Activated T-helper 9 cell treated with anti-CD3 and anti-CD28 coated beads, Interleukin-2, amount 50 U/mL, for 16 hours (primary cell): ENCODE measurements at regions not wholly inside any gene's neighbourhood (a gene's known extent, or its start where the extent isn't known, plus 50 kb on each side); places are given as distances from the start of the nearest gene placed in this dataset.
"Not testable (repeated sequence)": the region's sequence is repeated elsewhere in the genome, so short reads cannot be mapped to it uniquely, and the experiment has no call there.

Experiments
- DNase-seq: peaks from one replicate; pipeline ENCODE4 v3.0.0-alpha.2; 2020; ENCODE audit warnings: low read depth

DNA sequence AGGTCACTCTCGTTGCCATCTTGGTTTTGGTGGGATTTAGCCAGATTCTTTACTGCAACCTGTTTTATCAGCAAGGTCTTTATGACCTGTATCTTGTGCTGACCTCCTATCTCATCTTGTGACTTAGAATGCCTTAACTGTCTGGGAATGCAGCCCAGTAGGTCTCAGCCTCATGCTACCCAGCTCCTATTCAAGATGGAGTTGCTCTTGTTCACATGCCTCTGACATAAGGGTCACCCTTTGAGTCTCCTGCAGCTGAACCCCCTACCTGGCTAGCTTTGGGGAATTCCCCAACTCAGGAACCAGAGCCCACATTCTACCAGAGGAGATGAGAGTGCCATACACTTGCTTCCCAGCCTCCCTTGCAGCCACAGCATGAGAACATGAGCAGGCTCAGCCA, 123.0 kb upstream of the ARHGEF3 start:
- not testable (repeated sequence) for DNase-seq

DNA sequence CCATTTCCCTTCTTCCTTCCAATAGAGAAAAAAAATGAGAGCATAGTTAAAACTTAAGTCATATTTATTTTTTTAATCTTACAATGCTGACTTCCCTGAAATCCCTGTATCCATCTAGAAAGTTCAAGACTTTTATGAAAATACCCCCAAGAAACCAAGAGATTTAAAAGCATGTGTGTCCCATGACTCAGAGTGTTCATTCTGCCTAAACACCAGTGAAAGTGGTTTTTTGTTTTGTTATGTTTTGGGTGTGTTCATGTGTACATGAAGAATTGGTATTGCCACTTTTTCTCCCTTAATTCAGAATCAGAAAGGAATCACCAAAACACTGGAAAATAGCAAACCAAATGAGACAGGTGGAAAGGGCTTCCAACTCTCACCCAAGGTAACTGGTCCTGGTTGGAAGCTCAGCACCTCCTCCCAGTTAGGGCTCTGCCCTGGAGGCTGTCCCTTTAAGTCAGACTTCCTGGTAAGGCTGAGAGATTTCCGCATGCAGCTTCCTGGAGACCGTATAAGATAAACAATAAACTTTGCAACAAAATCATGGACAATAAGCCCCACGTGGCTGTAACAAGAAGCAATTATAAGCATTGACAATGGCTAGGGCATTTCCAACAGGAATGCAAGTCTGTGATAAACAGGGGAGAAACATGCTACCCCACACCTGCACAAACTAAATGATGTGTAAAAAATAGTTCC, 121.9 kb upstream of the ARHGEF3 start:
- DNase-seq: peak; percentile 8

DNA sequence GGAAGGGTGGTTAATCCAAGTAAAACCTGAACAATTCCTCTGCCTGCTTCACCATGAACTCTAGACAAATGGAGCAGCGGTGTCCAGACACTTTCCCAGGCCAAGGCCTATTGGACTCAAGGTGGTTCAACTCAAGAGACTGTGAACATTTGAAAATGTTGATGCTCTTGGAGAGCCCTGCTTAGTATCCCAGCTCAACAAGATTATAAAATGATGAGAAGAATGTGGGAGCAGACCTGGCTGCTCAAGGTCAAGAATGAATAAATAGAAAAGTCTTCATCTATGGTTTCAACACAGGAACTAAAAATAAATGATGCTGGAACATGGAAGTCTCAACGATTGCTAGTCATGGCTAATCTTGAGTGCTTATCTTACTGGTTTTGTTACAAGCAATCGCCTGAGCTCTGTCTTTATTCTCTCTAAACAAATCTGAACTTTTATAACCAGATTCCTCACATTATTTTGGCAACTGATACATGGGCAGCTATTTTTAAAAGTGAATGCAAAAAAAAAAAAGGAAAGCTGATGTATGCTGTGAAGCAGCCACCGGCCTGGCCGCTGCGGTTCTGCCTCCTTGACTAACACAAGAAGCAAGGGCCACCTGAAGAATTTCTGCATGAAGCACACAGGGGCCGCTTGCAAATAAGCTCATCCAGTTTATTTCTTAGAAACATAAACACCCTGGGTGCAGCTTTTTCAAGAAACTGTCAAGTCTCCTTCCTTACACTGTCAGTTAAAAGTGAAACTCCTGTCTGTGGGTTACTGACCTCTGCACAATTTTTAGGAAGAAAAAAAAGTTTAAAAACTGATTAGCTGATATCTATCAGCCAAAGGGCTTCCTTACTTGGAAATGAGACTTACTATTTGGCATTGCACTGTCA, 120.1 kb upstream of the ARHGEF3 start:
- DNase-seq: no peak

- no peak for DNase-seq
Measured at GRCh38 chr3:56919797-56920195, 118.0 kb upstream of the ARHGEF3 start.

DNA sequence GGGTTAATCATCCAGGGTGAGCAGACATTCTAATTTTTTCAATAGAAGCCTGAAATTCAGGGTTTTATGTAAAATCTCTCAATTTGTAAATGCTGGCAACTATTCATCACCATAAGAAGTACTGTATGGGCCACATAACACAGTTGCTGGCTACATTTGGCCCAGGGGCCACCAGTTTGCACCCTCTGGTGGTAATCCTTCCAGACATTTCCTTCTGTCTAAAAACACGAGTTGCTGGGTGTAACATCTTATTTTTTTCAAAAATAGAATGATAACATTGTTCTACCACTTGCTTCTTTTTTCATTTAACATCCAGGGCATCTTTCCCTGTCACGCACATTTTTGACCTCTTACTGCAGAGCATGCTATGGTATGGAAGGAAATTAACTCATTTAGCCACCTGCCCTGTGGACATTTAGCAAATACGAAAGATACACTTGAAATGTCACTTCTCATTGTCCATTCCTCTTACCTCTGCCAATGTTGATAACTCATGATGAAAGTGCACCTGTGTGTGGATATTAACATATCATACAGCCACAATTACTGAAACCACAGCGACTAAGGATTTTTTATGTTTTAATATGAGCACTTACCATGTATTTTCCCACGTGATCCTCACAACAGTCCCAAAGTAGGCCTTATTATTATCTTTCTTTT, 117.5 kb upstream of the ARHGEF3 start:
- DNase-seq: no peak

- DNase-seq: peak; percentile 44
Measured at GRCh38 chr3:56918111-56918568, 116.4 kb upstream of the ARHGEF3 start.

DNA sequence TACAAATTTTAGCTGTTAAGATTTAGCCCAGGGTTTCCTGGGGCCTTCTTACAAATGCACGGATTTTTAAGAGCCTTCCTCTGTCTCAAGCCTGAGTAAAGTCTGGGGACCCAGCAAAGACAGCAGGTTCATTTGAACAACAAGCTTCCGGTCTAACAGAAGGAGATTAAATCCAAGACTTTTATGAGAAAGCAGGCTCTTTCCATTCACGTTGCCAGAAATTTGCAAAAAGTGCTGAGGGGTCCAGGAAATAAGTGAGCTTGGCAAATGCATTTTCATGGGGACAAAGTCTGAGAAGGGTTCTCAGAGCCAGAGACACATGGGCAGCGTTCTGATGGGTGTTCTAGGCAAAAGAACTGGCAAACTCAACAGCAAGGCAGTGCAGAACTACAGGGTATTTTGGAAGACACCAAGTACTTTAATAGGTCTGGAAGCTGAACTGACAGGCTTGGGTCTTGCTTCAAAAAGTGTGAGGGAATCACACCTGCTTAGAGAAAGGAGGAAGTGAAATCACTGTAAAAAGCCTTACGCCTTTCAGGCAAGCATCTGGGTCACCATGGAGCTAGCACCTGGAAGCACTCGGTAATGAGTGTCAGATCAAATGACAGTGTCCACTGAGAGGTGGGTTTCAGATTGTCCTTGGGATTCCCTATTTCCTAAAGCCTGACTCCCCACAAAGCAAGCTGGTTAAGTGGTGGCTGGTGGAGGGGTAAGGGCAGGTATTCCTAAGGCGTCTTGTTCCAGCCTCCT, 115.8 kb upstream of the ARHGEF3 start:
- DNase-seq: no peak

- no peak for DNase-seq
Measured at GRCh38 chr3:56916716-56917360, 115.1 kb upstream of the ARHGEF3 start.

DNA sequence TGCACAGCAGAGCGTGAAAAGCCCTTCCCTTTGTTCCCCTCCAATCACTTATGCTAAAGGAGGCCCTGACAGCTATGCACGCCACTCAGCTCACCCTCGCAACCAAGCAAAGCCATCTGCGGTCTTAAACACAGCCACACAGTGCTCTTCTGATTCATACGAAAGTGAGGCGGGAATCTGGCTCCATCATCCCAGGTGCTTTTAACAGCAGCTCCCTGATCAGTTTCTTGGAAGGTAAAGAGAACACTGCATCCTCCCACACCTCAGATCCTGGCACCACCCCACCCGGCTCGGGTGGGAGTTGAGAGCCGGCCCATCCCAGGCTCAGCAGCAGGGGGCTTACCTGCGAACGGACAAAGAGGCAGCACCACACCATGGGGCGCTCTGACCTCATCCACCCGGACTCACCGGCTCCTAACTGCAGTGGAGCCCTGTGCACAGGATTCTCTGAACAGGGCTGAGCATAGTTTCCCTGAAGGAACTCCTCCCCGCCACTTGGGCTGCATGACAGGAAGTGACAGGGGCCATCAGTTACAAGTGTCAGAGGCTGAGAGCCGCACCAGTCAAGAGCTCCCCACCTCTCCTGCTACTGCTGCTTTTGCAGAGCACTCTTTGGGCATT, 114.3 kb upstream of the ARHGEF3 start:
- DNase-seq: peak; percentile 48

DNA sequence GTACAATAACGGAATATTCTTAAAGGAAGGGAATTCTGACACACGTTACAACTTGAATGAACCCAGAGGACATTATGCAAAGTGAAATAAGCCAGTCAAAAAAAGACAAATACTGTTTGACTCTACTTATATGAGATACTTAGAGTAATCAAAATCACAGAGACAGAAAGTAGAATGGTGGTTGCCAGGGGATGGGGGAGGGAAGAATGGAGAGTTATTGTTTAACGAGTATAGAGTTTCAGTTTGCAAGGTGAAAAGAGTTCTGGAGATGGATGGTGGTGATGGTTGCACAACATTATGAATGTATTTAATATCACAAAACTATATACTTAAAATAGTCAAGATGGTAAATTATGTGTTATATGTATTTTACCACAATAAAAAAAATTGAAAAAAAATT, 112.9 kb upstream of the ARHGEF3 start:
- DNase-seq: no peak

DNA sequence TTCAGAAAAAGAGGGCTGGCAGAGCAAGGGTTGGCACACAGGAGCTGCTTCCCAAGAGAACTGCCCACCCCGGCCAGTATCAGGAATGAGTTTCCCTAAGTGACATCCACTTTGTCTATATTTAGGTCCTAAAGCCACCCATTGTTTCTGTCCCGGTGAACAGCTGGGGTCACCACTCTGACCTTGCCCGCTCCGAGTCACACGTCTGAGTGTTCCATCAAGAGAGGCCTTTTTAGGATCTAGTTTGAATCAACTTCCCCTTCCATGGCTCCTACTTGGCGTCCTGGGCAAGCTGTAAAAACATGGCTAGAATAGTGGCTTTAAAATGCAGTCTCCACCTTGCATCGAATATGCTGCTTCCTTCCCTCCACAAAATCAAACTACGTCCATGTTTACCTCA, 109.6 kb upstream of the ARHGEF3 start:
- no peak for DNase-seq

DNA sequence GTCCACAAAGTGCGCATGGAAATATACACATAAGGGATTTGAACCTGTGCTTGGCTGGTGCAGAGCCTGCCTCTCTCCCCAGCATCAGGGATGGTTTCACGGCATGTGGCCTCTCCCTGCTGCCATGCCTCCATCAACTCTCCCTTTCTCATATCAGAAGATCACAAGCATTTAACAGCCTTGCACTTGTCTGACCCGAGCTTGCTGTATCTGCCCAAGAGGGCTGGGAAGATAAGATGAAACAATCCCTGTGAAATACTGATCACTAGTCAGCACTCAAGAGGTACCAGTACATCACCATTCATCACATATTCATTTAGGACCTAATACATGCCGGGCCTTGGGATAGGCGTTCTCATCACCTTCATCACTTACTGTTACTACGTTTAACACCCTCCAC, 107.6 kb upstream of the ARHGEF3 start:
- no peak for DNase-seq

- no peak for DNase-seq
Measured at GRCh38 chr3:56908004-56908403, 106.3 kb upstream of the ARHGEF3 start.

DNA sequence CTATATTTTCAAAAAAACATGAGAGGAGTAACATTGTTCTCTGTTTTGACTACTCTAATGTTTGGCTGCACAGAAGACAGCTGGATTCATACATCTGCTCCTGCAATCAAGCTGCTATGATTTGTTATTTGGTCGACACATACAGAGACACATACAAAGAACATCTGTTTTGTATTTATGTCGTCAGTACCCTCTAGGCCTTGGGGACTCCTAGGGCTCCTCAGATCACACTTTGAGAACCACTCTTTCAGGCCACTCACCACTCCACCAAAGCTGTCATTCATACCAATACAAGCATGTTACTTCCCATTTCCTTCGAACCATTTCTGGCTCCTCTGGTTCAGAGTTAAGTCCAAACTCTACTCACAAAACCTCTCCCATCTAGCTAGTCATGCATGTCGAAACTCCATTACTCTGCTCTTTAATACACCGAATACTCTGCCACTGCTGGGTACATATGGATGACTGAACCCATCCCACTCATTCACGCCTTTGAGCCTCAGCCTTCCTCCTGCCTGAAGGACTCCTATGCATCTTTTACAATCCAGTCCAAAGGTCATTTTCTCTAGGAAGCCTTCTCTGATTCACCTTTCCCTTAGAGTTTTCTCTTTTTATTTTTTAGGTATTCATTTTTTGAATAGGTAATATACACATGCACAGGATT, 102.9 kb upstream of the ARHGEF3 start:
- no peak for DNase-seq

DNA sequence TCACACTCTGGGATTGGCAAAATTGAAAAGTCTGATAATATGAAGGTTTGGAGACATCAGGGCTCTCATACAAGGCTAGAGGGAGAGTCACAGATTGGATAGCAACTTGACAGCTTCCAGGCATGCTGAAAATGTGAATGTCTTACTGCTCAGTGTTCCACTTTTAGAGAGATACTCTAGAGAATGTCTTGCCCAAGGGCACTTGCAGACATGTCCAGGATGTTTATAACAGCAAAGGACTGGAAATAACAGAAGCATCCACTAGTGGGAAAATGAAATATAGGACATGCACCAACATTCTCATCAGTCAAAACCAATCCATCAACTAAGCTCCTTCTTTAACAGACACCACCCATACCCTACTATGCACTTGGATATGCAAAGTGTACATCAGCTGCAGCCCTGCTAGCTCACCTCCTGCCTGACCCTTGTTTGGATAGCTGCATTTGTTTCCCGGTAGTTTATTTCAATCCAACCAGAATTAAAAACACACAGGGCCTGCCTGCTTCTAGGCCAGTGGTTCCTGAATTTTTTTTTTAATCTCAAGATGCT, 101.6 kb upstream of the ARHGEF3 start:
- DNase-seq: no peak

DNA sequence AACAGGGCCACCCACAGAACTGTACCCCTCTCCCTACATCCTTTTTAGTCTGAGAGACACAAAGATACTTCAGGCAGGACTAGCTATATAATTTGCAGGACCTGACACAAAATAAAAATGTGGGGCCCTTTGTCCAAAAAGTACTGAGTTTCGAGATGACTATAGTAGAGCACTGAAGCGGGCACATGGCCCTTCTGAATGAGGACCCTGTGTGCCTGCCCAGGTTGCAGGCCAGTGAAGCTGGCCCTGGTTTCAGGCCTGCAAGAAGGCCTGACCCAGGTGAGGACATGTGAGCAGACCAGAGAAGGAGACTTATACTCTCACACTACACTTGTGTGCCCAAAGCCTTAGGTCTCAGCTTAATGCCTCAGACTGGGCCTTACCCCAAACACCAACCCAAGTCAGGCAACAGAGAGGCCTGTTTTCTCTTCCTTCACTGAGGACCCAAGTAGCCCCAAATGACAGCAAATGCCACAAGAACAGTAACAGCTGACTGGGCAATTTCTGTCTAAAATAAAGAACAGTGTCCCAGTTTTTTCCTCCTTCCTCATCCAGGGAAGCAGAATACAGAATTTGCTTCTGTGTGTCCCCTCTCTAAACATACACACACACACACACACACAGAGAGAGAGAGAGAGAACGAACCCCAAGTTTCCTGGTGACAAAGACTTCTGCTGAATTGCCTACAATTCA, 100.9 kb upstream of the ARHGEF3 start:
- no peak for DNase-seq

DNA sequence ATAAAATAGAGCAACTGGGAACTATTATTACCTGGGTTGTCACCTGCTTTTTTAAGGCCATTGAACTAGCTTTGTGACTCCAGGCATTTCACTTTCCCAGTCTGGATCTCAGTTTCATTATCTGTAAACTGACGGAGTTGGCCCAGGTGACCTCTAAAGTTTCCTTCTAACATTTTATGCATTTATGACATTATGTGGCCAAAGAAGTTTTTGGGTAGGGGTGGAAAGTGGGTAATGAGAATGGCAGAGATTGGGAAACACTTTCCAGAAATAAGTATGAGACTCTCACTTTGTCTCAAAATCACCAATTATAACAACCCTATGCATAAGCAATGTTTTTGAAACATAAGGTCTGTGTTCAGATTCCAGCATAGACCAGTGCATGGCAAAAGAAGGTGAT, 99.1 kb upstream of the ARHGEF3 start:
- no peak for DNase-seq

- no peak for DNase-seq
Measured at GRCh38 chr3:56899851-56900250, 98.1 kb upstream of the ARHGEF3 start.

- DNase-seq: no peak
Measured at GRCh38 chr3:56899078-56899477, 97.3 kb upstream of the ARHGEF3 start.

GRCh38 chr3:56896357-56896756, 94.6 kb upstream of the ARHGEF3 start:
- no peak for DNase-seq
